ENCODE measurements at regions not wholly inside any gene's neighbourhood (a gene's known extent, or its start where the extent isn't known, plus 50 kb on each side); places are given as distances from the start of the nearest gene placed in this dataset.

DNA sequence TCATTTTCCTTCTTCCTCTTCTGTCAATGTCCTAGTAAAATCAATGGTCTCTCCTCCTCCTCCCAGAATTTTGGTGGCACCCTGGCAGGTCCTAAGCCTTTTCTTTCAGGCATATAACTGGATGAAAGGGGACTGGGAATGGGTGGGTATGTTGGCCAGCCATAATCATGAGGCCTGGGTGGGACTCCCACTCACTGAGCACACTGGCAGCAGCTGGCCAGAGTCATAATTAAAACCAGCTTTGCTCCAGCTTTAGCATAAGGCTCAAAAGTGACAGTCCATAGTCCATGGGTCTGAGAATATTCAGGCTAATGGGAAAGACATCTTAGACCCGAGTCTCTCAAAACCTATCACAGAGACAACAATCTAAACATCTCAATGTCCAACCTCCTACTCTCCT is 190.0 kb upstream of the BTBD3 start:
- DNase-seq (ENCODE audit: low spot score) = no peak
- no peak for ATAC-seq (ENCODE audit: low FRiP score)
- TF ChIP-seq, protein P1, sequence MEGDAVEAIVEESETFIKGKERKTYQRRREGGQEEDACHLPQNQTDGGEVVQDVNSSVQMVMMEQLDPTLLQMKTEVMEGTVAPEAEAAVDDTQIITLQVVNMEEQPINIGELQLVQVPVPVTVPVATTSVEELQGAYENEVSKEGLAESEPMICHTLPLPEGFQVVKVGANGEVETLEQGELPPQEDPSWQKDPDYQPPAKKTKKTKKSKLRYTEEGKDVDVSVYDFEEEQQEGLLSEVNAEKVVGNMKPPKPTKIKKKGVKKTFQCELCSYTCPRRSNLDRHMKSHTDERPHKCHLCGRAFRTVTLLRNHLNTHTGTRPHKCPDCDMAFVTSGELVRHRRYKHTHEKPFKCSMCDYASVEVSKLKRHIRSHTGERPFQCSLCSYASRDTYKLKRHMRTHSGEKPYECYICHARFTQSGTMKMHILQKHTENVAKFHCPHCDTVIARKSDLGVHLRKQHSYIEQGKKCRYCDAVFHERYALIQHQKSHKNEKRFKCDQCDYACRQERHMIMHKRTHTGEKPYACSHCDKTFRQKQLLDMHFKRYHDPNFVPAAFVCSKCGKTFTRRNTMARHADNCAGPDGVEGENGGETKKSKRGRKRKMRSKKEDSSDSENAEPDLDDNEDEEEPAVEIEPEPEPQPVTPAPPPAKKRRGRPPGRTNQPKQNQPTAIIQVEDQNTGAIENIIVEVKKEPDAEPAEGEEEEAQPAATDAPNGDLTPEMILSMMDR (IDR thresholded peaks at IDR 0.05) = no peak

GRCh38 chr20:11728937-11729336 is 188.8 kb upstream of the BTBD3 start:
- no peak for ATAC-seq (ENCODE audit: low FRiP score)
- TF ChIP-seq, protein P1 (IDR thresholded peaks at IDR 0.05) = no peak
- no peak for DNase-seq (ENCODE audit: low spot score)

DNA sequence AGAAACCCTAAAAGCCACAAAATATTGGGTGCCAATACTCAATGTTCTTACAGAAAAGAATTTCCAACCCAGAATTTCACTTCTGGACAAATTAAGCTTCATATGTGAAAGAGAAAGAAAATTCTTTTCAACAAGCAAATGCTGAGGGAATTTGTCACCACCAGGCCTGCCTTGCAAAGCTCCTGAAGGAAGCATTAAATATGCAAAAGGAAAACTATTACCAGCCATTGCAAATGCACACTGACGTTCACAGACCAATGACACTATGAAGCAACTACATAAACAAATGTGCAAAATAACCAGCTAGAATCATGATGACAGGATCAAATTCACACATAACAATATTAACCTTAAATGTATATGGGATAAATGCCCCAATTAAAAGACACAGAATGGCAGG is 187.9 kb upstream of the BTBD3 start:
- DNase-seq (ENCODE audit: low spot score) = no peak
- TF ChIP-seq, protein P1 (IDR thresholded peaks at IDR 0.05) = no peak
- no peak for ATAC-seq (ENCODE audit: low FRiP score)

DNA sequence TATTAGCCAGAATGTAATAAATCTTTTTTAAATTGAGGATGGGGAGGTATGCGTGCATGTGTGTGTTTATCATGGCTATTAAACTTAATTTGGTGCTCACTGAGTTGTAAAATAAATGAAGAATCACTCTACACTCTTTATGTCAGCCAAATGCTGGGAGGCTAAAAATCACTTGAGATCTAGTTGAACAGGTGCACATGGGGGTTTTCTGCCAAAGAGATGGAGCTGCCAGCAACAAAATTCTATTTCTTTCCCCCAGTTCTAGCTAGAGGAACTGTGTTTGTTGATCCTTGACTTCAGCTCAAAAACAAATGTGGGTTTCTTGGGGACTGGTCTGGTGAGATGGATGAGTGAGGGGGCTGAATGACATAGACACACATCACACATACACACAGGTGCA is 183.3 kb upstream of the BTBD3 start:
- TF ChIP-seq, protein P1 (IDR thresholded peaks at IDR 0.05) = no peak
- ATAC-seq (ENCODE audit: low FRiP score) (no peak), DNase-seq (ENCODE audit: low spot score) (no peak)

DNA sequence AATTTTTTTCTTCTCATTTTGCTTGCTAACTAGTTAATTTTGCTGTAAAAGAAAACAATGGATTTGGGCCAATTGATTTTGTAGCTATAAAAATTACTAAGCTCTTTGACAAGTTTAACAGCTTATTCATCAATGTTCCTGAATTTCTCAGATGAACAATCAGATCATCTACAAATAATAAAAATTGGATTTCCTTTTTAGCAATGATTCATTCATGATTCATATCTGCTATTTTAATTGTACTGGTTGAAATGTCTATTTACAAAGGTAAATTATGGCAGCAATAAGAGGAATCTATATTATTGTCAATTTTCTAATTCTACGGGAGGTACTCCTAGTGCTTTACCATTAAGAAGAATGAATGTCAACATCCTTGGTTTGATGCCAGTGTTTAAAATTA is 178.8 kb upstream of the BTBD3 start:
- TF ChIP-seq, protein P1 (IDR thresholded peaks at IDR 0.05) = no peak
- no peak for ATAC-seq (ENCODE audit: low FRiP score)
- no peak for DNase-seq (ENCODE audit: low spot score)

GRCh38 chr20:11740975-11741374 is 176.7 kb upstream of the BTBD3 start:
- ATAC-seq (ENCODE audit: low FRiP score) = no peak
- TF ChIP-seq, protein P1 (IDR thresholded peaks at IDR 0.05) = no peak
- no peak for DNase-seq (ENCODE audit: low spot score)

DNA sequence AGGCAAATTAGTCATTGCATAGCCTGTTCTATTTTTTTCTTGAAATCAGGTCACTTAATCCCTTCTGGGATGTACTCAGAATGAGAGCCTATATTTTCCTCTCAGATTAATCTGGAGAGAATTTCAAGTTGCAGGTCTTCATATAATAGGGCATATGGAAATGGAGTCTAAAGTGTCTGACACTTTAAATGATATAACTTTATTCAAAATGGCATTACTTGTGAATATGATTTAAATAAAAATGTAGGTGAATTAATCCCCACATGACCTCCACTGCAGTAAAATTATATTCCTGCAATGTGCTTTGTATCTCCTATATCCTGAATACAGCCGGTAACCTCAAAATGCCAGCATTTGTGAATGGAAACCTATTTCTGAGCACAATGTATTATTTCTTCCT is 172.5 kb upstream of the BTBD3 start:
- TF ChIP-seq, protein P1 (IDR thresholded peaks at IDR 0.05) = no peak
- ATAC-seq (ENCODE audit: low FRiP score) (no peak), DNase-seq (ENCODE audit: low spot score) (no peak)

All from omental fat pad (tissue), 3 donors.